GM10266 (cell line): ENCODE measurements at regions not wholly inside any gene's neighbourhood (a gene's known extent, or its start where the extent isn't known, plus 50 kb on each side); places are given as distances from the start of the nearest gene placed in this dataset.

ENCODE experiments used
- DNase-seq: peaks from one replicate; pipeline ENCODE4 v3.0.0; 2012; ENCODE audit errors: extremely low spot score
- CTCF ChIP-seq: IDR thresholded peaks from 2 replicates; pipeline ENCODE4 v1.5.1; 2012; ENCODE audit warnings: mild to moderate bottlenecking, low read depth; ENCODE audit not compliant: control insufficient read depth, insufficient read depth; ENCODE audit errors: missing control alignments

GRCh38 chr4:85165808-85166207 lies 199.3 kb upstream of the WDFY3 start:
- DNase-seq = no peak
- TF ChIP-seq CTCF = no peak

- no peak for TF ChIP-seq CTCF
- DNase-seq = no peak
Observed at GRCh38 chr4:85166318-85166717, 199.8 kb upstream of the WDFY3 start.

GRCh38 chr4:85168234-85168834 lies 201.8 kb upstream of the WDFY3 start:
- TF ChIP-seq CTCF = no peak
- DNase-seq = no peak

- TF ChIP-seq CTCF = no peak
- DNase-seq = no peak
Observed at GRCh38 chr4:85170241-85170640, 203.8 kb upstream of the WDFY3 start.

- no peak for DNase-seq
- TF ChIP-seq CTCF = no peak
Observed at GRCh38 chr4:85175190-85175589, 208.7 kb upstream of the WDFY3 start.

GRCh38 chr4:85177092-85177491 lies 210.6 kb upstream of the WDFY3 start:
- no peak for TF ChIP-seq CTCF
- no peak for DNase-seq

- DNase-seq = no peak
- TF ChIP-seq CTCF = no peak
Observed at GRCh38 chr4:85177679-85178078, 211.2 kb upstream of the WDFY3 start.
